ENCODE measurements at regions not wholly inside any gene's neighbourhood (a gene's known extent, or its start where the extent isn't known, plus 50 kb on each side); places are given as distances from the start of the nearest gene placed in this dataset.

GRCh38 chr3:159926573-159926972 lies 62.1 kb upstream of the IL12A start:
- TF ChIP-seq CTCF (conservative IDR thresholded peaks at IDR 0.05 in 1 of 2, IDR thresholded peaks at IDR 0.05 in 1 of 2; ENCODE audit: low read depth in 1 of 2, low read length in 2 of 2) (no peak), EZH2 (IDR thresholded peaks at IDR 0.05; ENCODE audit: low read length, missing control alignments) (no peak)
